ENCODE measurements at regions not wholly inside any gene's neighbourhood (a gene's known extent, or its start where the extent isn't known, plus 50 kb on each side); places are given as distances from the start of the nearest gene placed in this dataset.
A peak's percentile ranks its signal among the peaks of the same experiment; 100 is the strongest.
"Not testable (repeated sequence)": the region's sequence is repeated elsewhere in the genome, so short reads cannot be mapped to it uniquely, and the experiment has no call there.

- not testable (repeated sequence) for H3K27ac ChIP-seq, H3K4me1 ChIP-seq, H3K27me3 ChIP-seq, H3K36me3 ChIP-seq, H3K9me3 ChIP-seq, DNase-seq, H3K4me3 ChIP-seq
- TF ChIP-seq CTCF (IDR thresholded peaks at IDR 0.05): peak in 3 of 6 experiments; percentile 11 to 17 (median 15)
These were observed 244.0 kb downstream of the ANKRD30B start for GRCh38 chr18:14991934-14992445.

GRCh38 chr18:14992758-14993157 is 244.8 kb downstream of the ANKRD30B start:
- DNase-seq, H3K4me1 ChIP-seq, H3K27ac ChIP-seq, H3K9me3 ChIP-seq, H3K27me3 ChIP-seq, H3K4me3 ChIP-seq, H3K36me3 ChIP-seq: not testable (repeated sequence)

DNA sequence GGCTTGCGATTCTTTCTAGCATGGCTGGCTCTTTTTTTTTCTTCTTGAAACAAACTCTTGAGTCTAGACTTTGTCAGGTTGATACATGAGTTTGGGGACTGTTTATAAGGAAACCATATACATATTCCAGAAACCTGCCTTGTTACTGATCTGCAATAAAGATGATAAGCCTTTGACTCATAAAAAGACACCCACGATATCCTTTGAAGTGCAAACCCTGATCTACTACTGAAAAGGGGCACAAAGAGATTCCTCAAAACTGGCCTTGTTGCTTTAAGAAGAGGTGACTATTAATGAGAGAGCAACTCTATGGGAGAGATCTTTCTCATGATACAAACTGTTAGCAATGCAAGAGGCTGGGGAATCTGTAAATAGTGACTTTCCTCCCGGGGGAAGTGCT is 247.1 kb downstream of the ANKRD30B start:
- H3K4me1 ChIP-seq, H3K36me3 ChIP-seq, H3K27me3 ChIP-seq, H3K4me3 ChIP-seq, H3K27ac ChIP-seq, DNase-seq, H3K9me3 ChIP-seq: not testable (repeated sequence)

DNA sequence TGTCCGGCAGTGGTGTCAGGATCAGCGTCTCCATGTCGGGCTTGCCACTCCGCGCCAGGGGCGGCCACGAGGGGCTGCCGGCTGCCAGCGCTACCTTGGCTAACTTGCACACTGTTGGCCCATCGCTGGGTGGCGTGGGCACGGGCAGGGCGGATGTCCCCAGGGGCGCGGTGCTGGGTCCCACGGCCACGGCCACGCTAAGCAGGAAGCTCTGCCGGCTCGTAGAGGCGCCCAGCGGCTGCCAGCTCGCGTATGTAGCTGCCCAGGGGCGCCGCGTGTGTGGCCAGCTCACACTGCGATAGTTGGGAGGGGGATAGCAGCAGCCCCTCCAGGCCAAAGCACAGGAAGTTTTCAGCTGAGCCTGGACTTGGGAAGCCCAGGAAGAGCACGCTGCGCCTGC is 249.4 kb downstream of the ANKRD30B start:
- peaks cover 0 to 6% (median 0%) of the 10 kb centered on the region in 4 donors for H3K9me3 ChIP-seq
- no peak for DNase-seq
- no peak overlapping the region for H3K27ac ChIP-seq
- TF ChIP-seq POLR2A (IDR thresholded peaks at IDR 0.05) (no peak), CTCF (IDR thresholded peaks at IDR 0.05) (no peak)
- no peaks in the 10 kb centered on the region for H3K36me3 ChIP-seq
- no peak overlapping the region for H3K4me3 ChIP-seq
- no peaks in the 10 kb centered on the region for H3K27me3 ChIP-seq
- H3K4me1 ChIP-seq: no peaks in the 10 kb centered on the region

- not testable (repeated sequence) for H3K36me3 ChIP-seq, DNase-seq, H3K4me3 ChIP-seq, H3K27ac ChIP-seq, H3K4me1 ChIP-seq, H3K27me3 ChIP-seq, H3K9me3 ChIP-seq
These were observed 249.9 kb downstream of the ANKRD30B start for GRCh38 chr18:14997899-14998298.

GRCh38 chr18:14998360-14999042 is 250.5 kb downstream of the ANKRD30B start:
- H3K27me3 ChIP-seq, H3K9me3 ChIP-seq, H3K36me3 ChIP-seq, H3K27ac ChIP-seq, H3K4me1 ChIP-seq, DNase-seq, H3K4me3 ChIP-seq: not testable (repeated sequence)

- no peak for TF ChIP-seq POLR2A (IDR thresholded peaks at IDR 0.05)
- TF ChIP-seq CTCF (IDR thresholded peaks at IDR 0.05): no peak
- H3K36me3 ChIP-seq: no peaks in the 10 kb centered on the region
- H3K4me1 ChIP-seq: no peaks in the 10 kb centered on the region
- no peak for DNase-seq
- peak overlapping the region in 1 of 4 donors; percentile 46 for H3K4me3 ChIP-seq
- H3K27ac ChIP-seq: no peak overlapping the region
- peaks cover 0 to 6% (median 0%) of the 10 kb centered on the region in 4 donors for H3K9me3 ChIP-seq
- H3K27me3 ChIP-seq: no peaks in the 10 kb centered on the region
These were observed 251.4 kb downstream of the ANKRD30B start for GRCh38 chr18:14999085-14999975.

Measured in Peyer's patch (tissue), 4 donors.